GM18870 (cell line): ENCODE measurements at regions not wholly inside any gene's neighbourhood (a gene's known extent, or its start where the extent isn't known, plus 50 kb on each side); places are given as distances from the start of the nearest gene placed in this dataset.
"Not testable (repeated sequence)": the region's sequence is repeated elsewhere in the genome, so short reads cannot be mapped to it uniquely, and the experiment has no call there.

ENCODE experiments used
- ATAC-seq: cut with Tn5 transposase; IDR thresholded peaks from one replicate; pipeline ENCODE4 v1.9.1; 2021; ENCODE audit warnings: moderate library complexity; ENCODE audit not compliant: unreplicated experiment

- ATAC-seq = no peak
These were observed 217.2 kb upstream of the WWC1 start for GRCh38 chr5:168073991-168074800.

GRCh38 chr5:168075387-168075786 is 216.1 kb upstream of the WWC1 start:
- no peak for ATAC-seq

GRCh38 chr5:168076561-168076991 is 214.9 kb upstream of the WWC1 start:
- no peak for ATAC-seq

GRCh38 chr5:168085261-168086031 is 206.0 kb upstream of the WWC1 start:
- ATAC-seq = no peak

- ATAC-seq = no peak
These were observed 205.3 kb upstream of the WWC1 start for GRCh38 chr5:168086104-168086610.

- no peak for ATAC-seq
These were observed 204.7 kb upstream of the WWC1 start for GRCh38 chr5:168086746-168087145.

GRCh38 chr5:168088410-168089173 is 202.9 kb upstream of the WWC1 start:
- no peak for ATAC-seq

- no peak for ATAC-seq
These were observed 202.1 kb upstream of the WWC1 start for GRCh38 chr5:168089201-168089887.

GRCh38 chr5:168092209-168093185 is 198.9 kb upstream of the WWC1 start:
- ATAC-seq = no peak

- no peak for ATAC-seq
These were observed 198.1 kb upstream of the WWC1 start for GRCh38 chr5:168093200-168093910.

- ATAC-seq = no peak
These were observed 194.9 kb upstream of the WWC1 start for GRCh38 chr5:168096525-168096924.

GRCh38 chr5:168097876-168098653 is 193.4 kb upstream of the WWC1 start:
- ATAC-seq = no peak

GRCh38 chr5:168101352-168101751 is 190.1 kb upstream of the WWC1 start:
- ATAC-seq = no peak

GRCh38 chr5:168103018-168103417 is 188.4 kb upstream of the WWC1 start:
- not testable (repeated sequence) for ATAC-seq

- no peak for ATAC-seq
These were observed 187.1 kb upstream of the WWC1 start for GRCh38 chr5:168104350-168104749.

- ATAC-seq = no peak
These were observed 186.5 kb upstream of the WWC1 start for GRCh38 chr5:168104811-168105481.

GRCh38 chr5:168106008-168106761 is 185.3 kb upstream of the WWC1 start:
- no peak for ATAC-seq
